Stomach (tissue), 8 donors: ENCODE measurements at regions not wholly inside any gene's neighbourhood (a gene's known extent, or its start where the extent isn't known, plus 50 kb on each side); places are given as distances from the start of the nearest gene placed in this dataset.

Source experiments
- DNase-seq, 2 donors: peaks; one replicate each; pipeline versions ENCODE4 v3.0.0 to v3.0.0-alpha.2; 2013 to 2019
- H3K27ac ChIP-seq, 5 donors: fragments of 200-600 bp in 4 of 5; sonication (generic) in 4 of 5; one replicate each; pipeline ENCODE4 v1.5.1; 2013 to 2019; ENCODE audit warnings: mild to moderate bottlenecking in 1 of 5, moderate library complexity in 1 of 5
- H3K27me3 ChIP-seq, 3 donors: fragments of 200-600 bp; sonication (generic); one replicate each; pipeline ENCODE4 v1.5.1; 2017 to 2019; ENCODE audit warnings: mixed run types in 1 of 3
- H3K36me3 ChIP-seq, 4 donors: fragments of 200-600 bp; sonication (generic); 1 replicate in 3 of 4; 2 replicates in 1 of 4; pipeline ENCODE4 v1.5.1; 2016 to 2019
- H3K4me1 ChIP-seq, 4 donors: fragments of 200-600 bp; sonication (generic); one replicate each; pipeline ENCODE4 v1.5.1; 2016 to 2019
- H3K4me3 ChIP-seq, 4 donors: fragments of 200-600 bp; sonication (generic) in 3 of 4; one replicate each; pipeline ENCODE4 v1.5.1; 2016 to 2019; ENCODE audit warnings: mild to moderate bottlenecking in 1 of 4
- H3K9me3 ChIP-seq, 4 donors: fragments of 200-600 bp; sonication (generic); one replicate each; pipeline ENCODE4 v1.5.1; 2016 to 2019
- CTCF ChIP-seq, 7 experiments: fragments of 450-650 bp in 4 of 7; fragments of 200-600 bp in 3 of 7; sonication (generic) in 3 of 7; IDR thresholded peaks; one replicate each; pipeline ENCODE4 v1.5.1; 2016 to 2019; ENCODE audit warnings: antibody characterized with exemption in 7 of 7, control low read depth in 2 of 7, mild to moderate bottlenecking in 1 of 7
- EP300 ChIP-seq: sonication (generic); formaldehyde crosslinking; IDR thresholded peaks from one replicate; pipeline ENCODE4 v1.6.1; 2017; ENCODE audit warnings: antibody characterized with exemption
- POLR2A ChIP-seq, 4 donors: fragments of 450-650 bp; IDR thresholded peaks; one replicate each; pipeline ENCODE4 v1.6.1; 2016; ENCODE audit warnings: antibody characterized with exemption in 4 of 4, control low read depth in 2 of 4, mild to moderate bottlenecking in 1 of 4, moderate library complexity in 1 of 4
- POLR2AphosphoS5 ChIP-seq, 3 donors: sonication (generic); formaldehyde crosslinking; IDR thresholded peaks; one replicate each; pipeline ENCODE4 v1.6.1; 2016; ENCODE audit warnings: antibody characterized with exemption in 3 of 3
- WGBS, 5 donors: extraction: QIAGEN DNeasy Blood & Tissue Kit in 3 of 5; methylation state at CpG; one replicate each; pipeline versions ENCODE4 v1.1.5 to v1.1.7; 2013 to 2018; 5-methylcytosine and 5-hydroxymethylcytosine counted together
- intact Hi-C: fragments of 100-400 bp; cut with DNase I; formaldehyde crosslinking; loops from one replicate; pipeline ENCODE4 v1.15.1; 2023; ENCODE audit warnings: low total_unique reads
- donor health status: healthy with polysubstance abuse.
- donor health status: Bipolar disorder and iron deficiency.
- donor health status: healthy.

GRCh38 chr1:57741521-57741920 is 317.7 kb upstream of the DAB1 start:
- WGBS, 5 donors: 57 to 68% (median 63%) methylated on average over 4 of the region's 4 CpGs
- Histone ChIP-seq H3K9me3 (no peaks in the 10 kb centered on the region), H3K36me3 (no peaks in the 10 kb centered on the region), H3K27ac (no peak overlapping the region), H3K27me3 (no peaks in the 10 kb centered on the region), H3K4me3 (no peak overlapping the region), H3K4me1 (no peaks in the 10 kb centered on the region)
- intact Hi-C loops: no loop called here
- TF ChIP-seq POLR2A (IDR thresholded peaks at IDR 0.05): no peak
- TF ChIP-seq CTCF (IDR thresholded peaks at IDR 0.05): no peak
- no peak for TF ChIP-seq EP300
- no peak for TF ChIP-seq POLR2AphosphoS5 (IDR thresholded peaks at IDR 0.05)
- DNase-seq: no peak

GRCh38 chr1:57736940-57737339 is 313.1 kb upstream of the DAB1 start:
- Histone ChIP-seq H3K36me3 (no peaks in the 10 kb centered on the region), H3K27me3 (no peaks in the 10 kb centered on the region), H3K9me3 (no peaks in the 10 kb centered on the region), H3K27ac (no peak overlapping the region), H3K4me3 (no peak overlapping the region), H3K4me1 (no peaks in the 10 kb centered on the region)
- WGBS, 5 donors: 63 to 79% (median 73%) methylated on average over 6 of the region's 6 CpGs
- no peak for DNase-seq
- intact Hi-C loops: no loop called here
- TF ChIP-seq POLR2AphosphoS5 (IDR thresholded peaks at IDR 0.05) (no peak), CTCF (IDR thresholded peaks at IDR 0.05) (no peak), POLR2A (IDR thresholded peaks at IDR 0.05) (no peak), EP300 (no peak)

- no peak overlapping the region for H3K4me3 ChIP-seq
- no peaks in the 10 kb centered on the region for H3K36me3 ChIP-seq
- no peak for TF ChIP-seq EP300
- no peak for TF ChIP-seq POLR2A (IDR thresholded peaks at IDR 0.05)
- no peak for TF ChIP-seq POLR2AphosphoS5 (IDR thresholded peaks at IDR 0.05)
- no peak for TF ChIP-seq CTCF (IDR thresholded peaks at IDR 0.05)
- no peaks in the 10 kb centered on the region for H3K4me1 ChIP-seq
- H3K27ac ChIP-seq: no peak overlapping the region
- no peaks in the 10 kb centered on the region for H3K9me3 ChIP-seq
- no peaks in the 10 kb centered on the region for H3K27me3 ChIP-seq
- DNase-seq: no peak
- 83 to 94% (median 90%) methylated on average over 7 of the region's 7 CpGs for WGBS, 5 donors
- intact Hi-C loops: no loop called here
Measured at GRCh38 chr1:57729181-57729580, 305.3 kb upstream of the DAB1 start.

GRCh38 chr1:57727121-57727520 is 303.3 kb upstream of the DAB1 start:
- H3K4me1 ChIP-seq: no peaks in the 10 kb centered on the region
- H3K4me3 ChIP-seq: no peak overlapping the region
- peak in 1 of 2 donors; percentile 9 for DNase-seq
- no peak overlapping the region for H3K27ac ChIP-seq
- no peak for TF ChIP-seq CTCF (IDR thresholded peaks at IDR 0.05)
- TF ChIP-seq POLR2A (IDR thresholded peaks at IDR 0.05): no peak
- no peak for TF ChIP-seq EP300
- TF ChIP-seq POLR2AphosphoS5 (IDR thresholded peaks at IDR 0.05): no peak
- no peaks in the 10 kb centered on the region for H3K27me3 ChIP-seq
- WGBS, 5 donors: 57 to 68% (median 63%) methylated on average over 5 of the region's 5 CpGs
- H3K9me3 ChIP-seq: no peaks in the 10 kb centered on the region
- intact Hi-C loops: no loop called here
- no peaks in the 10 kb centered on the region for H3K36me3 ChIP-seq
